ENCODE measurements at regions not wholly inside any gene's neighbourhood (a gene's known extent, or its start where the extent isn't known, plus 50 kb on each side); places are given as distances from the start of the nearest gene placed in this dataset.

DNA sequence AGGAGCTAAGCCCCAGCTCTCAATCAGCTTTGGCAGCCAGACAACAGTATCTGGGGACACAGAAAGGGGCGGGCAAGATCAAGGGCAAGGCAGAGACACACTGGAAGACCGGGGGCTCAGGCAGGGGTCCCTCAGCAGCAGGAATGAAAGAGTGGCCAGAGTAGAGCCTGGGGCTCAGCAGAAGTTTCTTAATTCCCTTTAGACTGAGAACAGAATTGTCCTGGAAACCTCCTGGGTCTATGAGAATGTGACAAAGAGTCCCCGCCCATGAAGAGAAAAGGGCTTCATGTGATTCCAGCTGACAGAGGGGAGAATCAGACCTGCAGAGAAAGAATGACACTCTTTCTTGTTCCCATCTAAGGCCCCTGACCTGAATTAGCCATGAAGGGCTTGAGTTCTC, 95.2 kb upstream of the CTNNB1 start:
- DNase-seq (ENCODE audit: low read depth): no peak

DNA sequence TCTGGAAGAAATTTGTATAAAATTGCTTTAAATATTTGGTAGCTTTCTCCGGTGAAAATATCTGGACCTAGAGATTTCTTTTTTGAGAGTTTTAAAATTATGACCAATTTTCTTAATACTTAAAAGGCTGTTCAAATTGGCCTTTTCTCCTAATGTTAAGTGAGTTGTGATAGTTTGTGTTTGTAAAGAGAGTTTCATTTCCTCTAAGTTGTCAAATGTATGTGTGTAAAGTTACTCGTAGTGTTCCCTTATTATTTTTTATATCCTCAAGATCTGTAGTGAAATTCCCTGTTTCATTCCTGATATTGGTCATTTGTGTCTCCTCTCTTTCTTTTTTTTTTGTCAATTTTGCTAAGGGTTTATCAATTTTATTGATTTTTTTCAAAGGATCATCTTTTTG, 92.6 kb upstream of the CTNNB1 start:
- no peak for DNase-seq (ENCODE audit: low read depth)

DNA sequence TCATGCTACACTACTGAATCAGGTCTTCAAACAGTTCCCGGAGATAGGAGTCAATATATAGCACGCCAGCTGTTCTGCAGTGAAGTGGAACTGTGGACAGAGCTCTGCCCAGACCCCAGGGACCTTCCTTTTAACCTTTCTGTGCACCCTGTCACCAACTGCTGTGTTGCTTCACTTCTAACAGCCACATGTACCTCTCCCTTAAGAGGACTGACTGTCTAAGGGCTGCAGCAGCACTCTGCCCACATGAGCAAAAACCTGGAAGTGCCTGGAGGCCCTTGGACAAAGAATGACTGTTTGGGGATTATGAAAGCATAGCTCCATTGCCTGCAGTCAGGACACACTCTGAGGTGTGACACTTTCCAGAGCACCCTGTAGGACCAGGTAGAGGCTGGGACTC, 88.3 kb upstream of the CTNNB1 start:
- no peak for DNase-seq (ENCODE audit: low read depth)

- DNase-seq (ENCODE audit: low read depth): no peak
Observed at GRCh38 chr3:41112466-41112865, 86.8 kb upstream of the CTNNB1 start.

GRCh38 chr3:41115069-41115468, 84.2 kb upstream of the CTNNB1 start:
- no peak for DNase-seq (ENCODE audit: low read depth)

GRCh38 chr3:41116851-41117250, 82.5 kb upstream of the CTNNB1 start:
- DNase-seq (ENCODE audit: low read depth): no peak

DNA sequence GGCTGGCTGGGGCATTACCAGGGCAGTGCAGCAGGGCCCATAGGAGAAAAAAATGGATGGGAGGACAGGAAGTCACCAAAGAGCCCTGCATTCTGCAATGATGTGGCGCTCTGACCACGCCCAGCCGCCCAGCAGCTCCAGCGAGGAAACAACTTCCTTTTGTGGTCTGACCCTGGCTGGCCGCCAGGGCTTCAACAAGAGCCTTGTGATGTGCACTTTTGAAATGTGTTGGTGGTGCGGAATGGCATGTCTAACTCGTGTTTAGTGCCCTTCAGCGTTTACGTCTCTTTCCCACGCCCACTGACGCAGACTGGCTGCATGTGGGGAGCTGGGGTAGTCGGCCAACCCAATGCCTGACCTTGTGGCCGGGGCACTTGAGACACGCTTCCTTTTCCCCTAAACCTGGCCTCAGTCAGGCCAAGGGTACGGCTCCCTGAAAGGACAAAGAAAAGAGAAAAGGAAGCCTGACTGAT, 81.9 kb upstream of the CTNNB1 start:
- peak; percentile 88 for DNase-seq (ENCODE audit: low read depth)

DNA sequence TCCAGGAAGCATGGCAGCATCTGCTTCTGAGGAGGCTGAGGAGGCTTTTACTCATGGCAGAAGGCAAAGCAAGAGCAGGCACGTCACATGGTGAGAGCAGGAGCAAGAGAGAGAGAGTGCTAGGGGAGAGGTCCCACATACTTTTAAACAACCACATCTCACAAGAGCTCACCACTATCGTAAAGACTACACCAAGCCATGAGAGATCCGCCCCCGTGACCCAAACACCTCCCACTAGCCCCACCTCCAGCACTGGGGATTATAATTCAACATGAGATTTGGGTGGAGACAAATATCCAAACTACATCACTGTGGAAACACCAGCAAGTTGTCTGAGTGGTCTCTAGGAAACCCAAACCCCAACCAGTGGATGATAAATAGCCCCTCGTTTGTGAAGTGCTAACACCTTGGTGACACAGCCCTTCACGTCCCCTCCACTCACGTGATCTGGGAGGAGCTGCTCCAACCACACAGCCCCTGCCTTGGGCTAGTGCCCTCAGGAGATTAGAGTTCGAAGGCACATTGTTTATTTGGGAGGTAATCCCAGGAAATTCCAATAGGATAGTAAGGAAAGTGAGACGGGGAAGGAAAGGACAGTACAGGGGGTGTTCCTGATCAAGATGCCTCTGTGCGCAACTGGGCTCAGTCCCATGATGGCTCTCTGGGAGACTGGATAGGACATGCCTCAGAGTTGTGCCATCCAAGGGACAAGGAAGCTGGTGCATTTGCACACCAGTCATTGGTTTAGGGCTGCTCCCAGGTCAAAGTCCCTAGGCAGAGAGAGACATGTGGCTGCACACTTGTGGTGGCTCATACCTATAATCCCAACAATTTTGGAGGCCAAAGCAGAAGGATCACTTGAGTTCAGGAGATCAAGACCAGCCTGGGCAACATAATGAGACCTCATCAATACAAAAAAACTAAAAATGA, 80.6 kb upstream of the CTNNB1 start:
- DNase-seq (ENCODE audit: low read depth): no peak

DNA sequence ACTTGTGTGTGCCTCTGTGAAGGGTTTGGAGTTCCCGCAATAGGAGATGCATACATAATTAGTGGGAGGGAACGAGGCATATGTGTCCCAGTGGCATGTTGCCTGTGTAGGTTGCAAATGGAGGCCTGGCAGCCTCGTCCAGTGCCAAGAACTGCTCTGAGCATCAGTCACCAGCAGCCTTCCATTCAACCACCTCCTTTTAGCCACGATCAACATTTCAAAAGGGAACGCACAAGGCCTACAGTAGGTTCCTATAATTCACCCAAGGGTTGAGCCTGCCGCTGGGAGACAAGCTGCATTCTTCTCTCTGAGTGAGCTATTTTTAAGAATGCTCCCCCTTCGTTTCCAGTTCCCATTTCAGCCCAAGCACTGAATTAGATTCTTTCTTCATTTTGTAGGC, 78.8 kb upstream of the CTNNB1 start:
- DNase-seq (ENCODE audit: low read depth): no peak

- no peak for DNase-seq (ENCODE audit: low read depth)
Observed at GRCh38 chr3:41125258-41125657, 74.0 kb upstream of the CTNNB1 start.

DNA sequence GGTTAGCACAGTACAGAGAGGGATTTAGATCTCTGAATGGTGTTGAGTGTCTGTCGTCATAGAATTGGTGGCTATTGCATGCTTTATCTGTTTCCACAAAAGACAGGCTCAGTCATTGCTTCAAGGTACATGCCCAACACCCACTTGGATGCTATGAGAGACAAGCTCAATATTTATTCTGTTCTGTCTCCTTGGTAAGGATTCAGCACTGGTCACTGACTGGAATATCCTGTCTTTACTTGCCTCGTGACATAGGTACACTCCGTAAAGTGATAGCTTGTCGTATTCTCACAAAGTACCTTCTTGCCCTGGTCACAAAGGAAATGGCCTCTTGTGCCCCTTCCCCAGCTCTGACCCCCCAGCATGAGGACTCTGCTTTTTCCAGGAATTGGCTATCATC, 72.8 kb upstream of the CTNNB1 start:
- DNase-seq (ENCODE audit: low read depth): no peak

DNA sequence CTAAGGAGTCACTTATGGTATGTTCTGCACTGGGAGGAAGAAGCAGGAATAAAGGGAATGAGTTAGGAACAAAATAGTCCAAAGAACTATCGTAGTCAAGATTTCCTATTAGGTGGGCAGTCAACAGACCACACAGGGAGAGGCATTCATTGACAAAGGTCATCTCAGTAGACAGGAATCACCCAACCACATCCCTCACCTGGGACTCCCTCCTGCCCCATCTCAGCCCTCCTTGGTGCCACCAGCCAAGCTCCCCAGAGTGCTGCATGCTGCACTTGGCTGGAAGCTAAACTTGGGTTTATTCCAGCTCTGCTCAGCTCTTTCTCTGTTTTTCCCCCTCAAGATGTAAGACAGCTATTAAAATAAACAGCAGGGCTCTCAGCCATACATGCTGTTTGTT, 72.3 kb upstream of the CTNNB1 start:
- DNase-seq (ENCODE audit: low read depth): no peak

DNA sequence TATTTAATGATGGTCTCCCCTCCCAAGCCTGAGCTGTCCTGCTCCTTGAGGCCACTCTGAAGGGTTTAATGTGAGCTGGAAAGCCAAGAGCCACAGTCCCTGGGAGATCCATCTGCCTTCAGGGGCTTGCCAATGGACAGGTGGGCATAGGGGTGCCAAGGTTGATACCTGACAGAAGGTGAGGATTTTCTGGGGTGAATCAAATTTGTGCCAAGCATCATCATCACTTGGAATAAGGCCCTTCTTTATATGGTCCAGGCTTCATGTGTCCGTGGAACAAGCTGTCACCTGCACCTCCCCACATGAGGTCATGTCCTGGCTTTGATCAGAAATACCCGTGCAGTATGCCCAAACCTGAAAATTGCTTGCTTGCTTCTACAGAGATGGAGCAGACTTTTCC, 71.9 kb upstream of the CTNNB1 start:
- DNase-seq (ENCODE audit: low read depth): no peak

- no peak for DNase-seq (ENCODE audit: low read depth)
Observed at GRCh38 chr3:41129731-41130130, 69.6 kb upstream of the CTNNB1 start.

- DNase-seq (ENCODE audit: low read depth): no peak
Observed at GRCh38 chr3:41131224-41131623, 68.1 kb upstream of the CTNNB1 start.

DNA sequence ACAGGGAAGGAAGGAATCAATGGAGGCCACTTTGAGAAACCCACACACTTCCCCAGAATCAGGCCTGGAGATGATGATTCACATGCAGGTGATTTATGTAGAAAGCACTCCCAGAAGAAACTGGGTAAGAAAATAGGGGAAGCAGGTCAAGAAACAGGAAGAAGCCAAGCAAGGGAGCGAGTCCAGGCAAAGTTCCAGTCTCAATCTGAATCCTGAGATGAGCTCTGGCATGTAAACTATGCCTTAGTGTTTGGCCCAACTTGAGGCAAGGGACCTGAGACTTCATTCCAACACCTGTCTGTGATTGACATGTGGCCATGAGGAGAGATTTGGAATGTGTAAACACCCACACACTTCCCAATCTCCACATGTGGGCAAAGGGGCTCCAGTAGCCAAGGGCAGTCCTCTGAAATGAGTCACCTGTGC, 61.6 kb upstream of the CTNNB1 start:
- DNase-seq (ENCODE audit: low read depth): no peak

GRCh38 chr3:41138146-41138545, 61.2 kb upstream of the CTNNB1 start:
- no peak for DNase-seq (ENCODE audit: low read depth)

DNA sequence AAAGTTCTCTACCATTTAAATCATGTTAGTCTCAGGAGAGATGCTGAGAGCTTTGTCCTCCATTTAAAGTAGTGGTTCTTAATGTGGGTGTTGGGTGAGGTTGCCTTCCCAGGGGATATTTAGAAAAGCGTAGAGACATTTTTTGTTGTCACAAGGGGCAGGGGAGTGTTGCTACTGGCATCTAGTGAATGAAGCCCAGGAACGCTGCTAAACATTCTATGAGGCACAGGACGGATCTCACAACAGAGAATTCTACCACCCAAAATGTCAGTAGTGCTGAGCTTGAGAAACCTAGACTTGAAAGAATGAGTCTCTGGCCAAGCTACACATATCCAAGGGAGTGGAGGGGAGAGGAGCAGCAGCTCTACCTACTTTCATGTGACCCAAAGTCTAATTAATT, 60.7 kb upstream of the CTNNB1 start:
- no peak for DNase-seq (ENCODE audit: low read depth)

DNA sequence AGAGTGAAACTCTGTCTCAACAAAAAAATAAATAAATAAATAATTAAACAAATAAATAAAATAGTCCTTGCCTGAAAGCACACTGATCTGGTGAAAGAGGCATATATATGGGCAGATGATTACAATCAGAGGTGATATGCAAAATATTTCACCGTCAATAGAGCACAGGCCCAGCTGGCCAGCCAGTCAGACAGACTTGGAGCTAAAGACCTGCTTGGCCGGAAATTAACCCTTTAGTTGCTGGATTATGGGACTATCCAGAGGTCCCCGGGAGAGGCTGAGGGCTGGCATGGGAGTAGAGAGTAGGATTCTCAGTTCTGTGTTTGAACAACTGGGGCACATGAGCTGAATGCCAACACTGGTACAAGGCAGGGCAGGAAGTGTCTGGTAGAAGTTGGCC, 59.1 kb upstream of the CTNNB1 start:
- no peak for DNase-seq (ENCODE audit: low read depth)

DNA sequence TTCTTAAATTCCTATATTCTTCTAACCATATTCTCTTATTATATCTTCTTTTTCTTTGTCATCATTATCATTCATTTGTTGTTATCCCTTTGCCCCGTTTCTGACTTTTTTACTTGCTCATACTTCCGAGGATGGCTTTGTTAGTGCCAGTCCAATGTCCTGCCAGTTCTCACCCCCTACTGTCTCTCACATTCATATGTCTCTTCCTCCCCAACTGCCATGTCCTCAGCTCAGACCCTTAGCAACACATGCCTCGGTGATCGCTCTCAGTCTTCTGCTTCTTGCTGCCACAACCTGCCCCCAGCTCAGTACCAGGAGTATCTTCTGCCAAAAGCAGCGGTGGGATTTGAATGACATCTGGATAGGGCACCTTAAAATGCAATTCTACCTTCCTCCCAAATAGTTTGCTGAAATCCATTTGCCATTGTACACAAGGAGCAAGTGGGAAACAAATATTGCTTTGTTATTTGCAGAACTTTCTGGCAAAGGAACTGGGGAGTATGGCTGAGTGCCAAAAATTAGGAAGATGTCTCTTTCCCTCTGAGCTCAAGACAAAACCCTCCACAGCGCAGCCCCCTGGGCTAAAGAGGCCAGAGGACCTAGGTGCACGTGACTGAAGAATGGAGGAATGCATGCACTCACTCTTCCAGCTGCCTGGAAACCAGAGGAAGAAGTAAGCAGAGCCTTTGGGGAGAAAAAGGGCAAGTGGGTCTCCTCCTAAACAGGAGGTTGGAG, 57.7 kb upstream of the CTNNB1 start:
- no peak for DNase-seq (ENCODE audit: low read depth)

- no peak for DNase-seq (ENCODE audit: low read depth)
Observed at GRCh38 chr3:41143421-41144031, 55.8 kb upstream of the CTNNB1 start.

- no peak for DNase-seq (ENCODE audit: low read depth)
Observed at GRCh38 chr3:41144631-41145030, 54.7 kb upstream of the CTNNB1 start.

DNA sequence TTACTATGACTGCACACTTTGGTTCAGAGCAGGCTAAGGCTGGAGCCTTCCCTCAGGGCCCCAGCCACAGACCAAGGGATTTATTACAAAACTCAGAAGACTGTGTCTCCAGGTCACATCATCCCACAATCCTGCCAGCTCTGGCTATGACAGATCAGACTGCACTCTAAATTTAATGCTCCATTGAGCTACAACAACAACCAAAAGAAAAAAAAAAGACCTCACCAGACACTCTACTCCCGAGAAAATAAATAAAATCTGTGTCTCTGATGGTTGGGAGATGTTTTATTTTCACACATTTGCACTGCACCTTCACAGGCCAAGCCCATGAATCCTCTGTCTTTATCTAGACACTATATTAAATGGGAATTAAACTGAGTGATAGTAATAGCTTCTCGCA, 50.8 kb upstream of the CTNNB1 start:
- no peak for DNase-seq (ENCODE audit: low read depth)

All from HS-27A (cell line).